ENCODE measurements at regions not wholly inside any gene's neighbourhood (a gene's known extent, or its start where the extent isn't known, plus 50 kb on each side); places are given as distances from the start of the nearest gene placed in this dataset.
"Not testable (repeated sequence)": the region's sequence is repeated elsewhere in the genome, so short reads cannot be mapped to it uniquely, and the experiment has no call there.

- not testable (repeated sequence) for TF ChIP-seq CTCF (IDR thresholded peaks at IDR 0.05; ENCODE audit: poor library complexity); EZH2phosphoT487 (IDR thresholded peaks at IDR 0.05; ENCODE audit: low read depth, severe bottlenecking, unreplicated experiment); EZH2 (IDR thresholded peaks at IDR 0.05; ENCODE audit: borderline replicate concordance)
These were observed 162.3 kb downstream of the ERMARD start for GRCh38 chr6:169913745-169914144.
